ENCODE measurements at regions not wholly inside any gene's neighbourhood (a gene's known extent, or its start where the extent isn't known, plus 50 kb on each side); places are given as distances from the start of the nearest gene placed in this dataset.

DNA sequence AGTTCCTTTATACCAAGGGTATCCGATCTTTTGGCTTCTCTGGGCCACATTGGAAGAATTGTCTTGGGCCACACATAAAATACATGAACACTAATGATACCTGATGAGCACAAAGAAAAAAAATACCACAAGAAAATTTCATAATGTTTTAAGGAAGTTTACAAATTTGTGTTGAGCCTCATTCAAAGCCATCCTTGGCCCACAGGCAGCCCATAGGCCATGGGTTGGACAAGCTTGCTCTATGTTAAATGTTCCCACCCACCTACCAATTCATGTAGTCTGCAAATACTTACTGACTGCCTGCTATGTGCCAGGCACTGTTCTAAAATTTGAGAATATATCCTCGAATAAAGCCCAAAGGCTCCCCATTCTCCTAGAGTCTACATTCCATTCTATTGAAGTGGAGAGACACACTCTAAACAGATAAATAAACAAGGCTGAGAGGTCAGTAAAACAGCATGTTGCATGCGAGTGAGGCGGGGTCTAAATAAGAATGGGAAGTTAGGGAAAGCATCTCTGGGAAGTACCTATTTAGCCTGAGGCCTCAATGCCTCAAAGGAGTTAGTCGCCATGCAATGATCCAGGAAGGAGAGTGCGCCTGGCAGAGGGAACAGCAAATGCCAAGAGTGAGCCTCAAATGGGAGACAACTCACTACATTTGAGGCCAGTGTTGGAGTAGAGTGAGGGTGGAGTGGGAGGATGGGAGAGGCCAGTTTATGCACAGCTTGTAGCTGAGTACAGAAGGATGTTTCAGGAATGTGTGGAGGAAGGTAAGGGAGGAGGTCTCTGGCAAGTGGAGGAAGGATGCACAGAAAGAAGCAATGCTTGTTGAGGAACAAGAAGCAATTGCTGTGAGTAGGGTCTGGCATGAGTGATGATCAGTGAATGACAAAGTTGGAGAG is 52.5 kb upstream of the CLDN10 start:
- TF ChIP-seq, protein P1, sequence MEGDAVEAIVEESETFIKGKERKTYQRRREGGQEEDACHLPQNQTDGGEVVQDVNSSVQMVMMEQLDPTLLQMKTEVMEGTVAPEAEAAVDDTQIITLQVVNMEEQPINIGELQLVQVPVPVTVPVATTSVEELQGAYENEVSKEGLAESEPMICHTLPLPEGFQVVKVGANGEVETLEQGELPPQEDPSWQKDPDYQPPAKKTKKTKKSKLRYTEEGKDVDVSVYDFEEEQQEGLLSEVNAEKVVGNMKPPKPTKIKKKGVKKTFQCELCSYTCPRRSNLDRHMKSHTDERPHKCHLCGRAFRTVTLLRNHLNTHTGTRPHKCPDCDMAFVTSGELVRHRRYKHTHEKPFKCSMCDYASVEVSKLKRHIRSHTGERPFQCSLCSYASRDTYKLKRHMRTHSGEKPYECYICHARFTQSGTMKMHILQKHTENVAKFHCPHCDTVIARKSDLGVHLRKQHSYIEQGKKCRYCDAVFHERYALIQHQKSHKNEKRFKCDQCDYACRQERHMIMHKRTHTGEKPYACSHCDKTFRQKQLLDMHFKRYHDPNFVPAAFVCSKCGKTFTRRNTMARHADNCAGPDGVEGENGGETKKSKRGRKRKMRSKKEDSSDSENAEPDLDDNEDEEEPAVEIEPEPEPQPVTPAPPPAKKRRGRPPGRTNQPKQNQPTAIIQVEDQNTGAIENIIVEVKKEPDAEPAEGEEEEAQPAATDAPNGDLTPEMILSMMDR (IDR thresholded peaks at IDR 0.05), result no peak
- no peak for TF ChIP-seq POLR2A (IDR thresholded peaks at IDR 0.05)

Data from right lobe of liver (tissue), 4 donors.